ENCODE measurements at regions not wholly inside any gene's neighbourhood (a gene's known extent, or its start where the extent isn't known, plus 50 kb on each side); places are given as distances from the start of the nearest gene placed in this dataset.

GRCh38 chr12:58224536-58225105 is 283.3 kb downstream of the ATP23 start:
- ChIA-PET CTCF (ENCODE audit: partially characterized antibody) (no interaction called here), POLR2A (ENCODE audit: partially characterized antibody) (no interaction called here)
- no peak for DNase-seq
- H3K4me1 Mint-ChIP-seq: no peaks in the 10 kb centered on the region
- H3K27ac Mint-ChIP-seq: no peak overlapping the region
- intact Hi-C loops (cut with micrococcal nuclease): no loop called here
- Histone ChIP-seq H3K4me1 (ENCODE audit: insufficient read depth, low read length) (no peaks in the 10 kb centered on the region), H3K4me3 (ENCODE audit: low read length in 2 of 2) (no peak overlapping the region), H3K36me3 (ENCODE audit: insufficient read depth, low read length) (no peaks in the 10 kb centered on the region), H3K27me3 (ENCODE audit: insufficient read depth, low read length) (no peaks in the 10 kb centered on the region), H3K9me3 (ENCODE audit: control insufficient read depth in 1 of 2, low read length in 2 of 2) (no peaks in the 10 kb centered on the region), H3K27ac (ENCODE audit: low read depth, low read length) (no peak overlapping the region)
- H3K4me3 Mint-ChIP-seq: no peak overlapping the region
- H3K9me3 Mint-ChIP-seq: peaks cover 0 to 3% (median under 1%) of the 10 kb centered on the region in 8 donors
- peaks cover 2 to 8% of the 10 kb centered on the region in 2 donors for H3K27me3 Mint-ChIP-seq
- no peaks in the 10 kb centered on the region for H3K36me3 Mint-ChIP-seq

GRCh38 chr12:58225203-58225877 is 284.0 kb downstream of the ATP23 start:
- ChIA-PET CTCF (ENCODE audit: partially characterized antibody) (interaction anchor here (1.4 kb wide), 1 partner anchor 8 kb away, joined by 3 read pairs; no protein-coding TSS in a partner anchor), POLR2A (ENCODE audit: partially characterized antibody) (no interaction called here)
- no peak overlapping the region for H3K4me3 Mint-ChIP-seq

GRCh38 chr12:58233886-58234285 is 292.5 kb downstream of the ATP23 start:
- Histone ChIP-seq H3K36me3 (ENCODE audit: insufficient read depth, low read length) (no peaks in the 10 kb centered on the region), H3K27ac (ENCODE audit: low read depth, low read length) (no peak overlapping the region), H3K9me3 (ENCODE audit: control insufficient read depth in 1 of 2, low read length in 2 of 2) (no peaks in the 10 kb centered on the region), H3K4me1 (ENCODE audit: insufficient read depth, low read length) (no peaks in the 10 kb centered on the region), H3K4me3 (ENCODE audit: low read length in 2 of 2) (no peak overlapping the region), H3K27me3 (ENCODE audit: insufficient read depth, low read length) (no peaks in the 10 kb centered on the region)
- Mint-ChIP-seq H3K36me3 (no peaks in the 10 kb centered on the region), H3K4me1 (no peaks in the 10 kb centered on the region), H3K27me3 (peaks cover 15 to 17% of the 10 kb centered on the region in 2 donors), H3K4me3 (no peak overlapping the region), H3K27ac (no peak overlapping the region), H3K9me3 (peaks cover 0 to 14% (median 1%) of the 10 kb centered on the region in 8 donors)
- POLR2A ChIA-PET (ENCODE audit: partially characterized antibody): no interaction called here
- no peak for DNase-seq
- intact Hi-C loops (cut with micrococcal nuclease): no loop called here
- CTCF ChIA-PET (ENCODE audit: partially characterized antibody): no interaction called here

More at GRCh38 chr12:58225203-58225877, 284.0 kb downstream of the ATP23 start:
- no peaks in the 10 kb centered on the region for H3K9me3 ChIP-seq (ENCODE audit: control insufficient read depth in 1 of 2, low read length in 2 of 2)
- peaks cover 3 to 10% of the 10 kb centered on the region in 2 donors for H3K27me3 Mint-ChIP-seq
- no peaks in the 10 kb centered on the region for H3K36me3 Mint-ChIP-seq
- H3K27ac ChIP-seq (ENCODE audit: low read depth, low read length): no peak overlapping the region
- H3K4me1 Mint-ChIP-seq: no peaks in the 10 kb centered on the region
- intact Hi-C loops (cut with micrococcal nuclease): no loop called here
- no peaks in the 10 kb centered on the region for H3K36me3 ChIP-seq (ENCODE audit: insufficient read depth, low read length)
- no peaks in the 10 kb centered on the region for H3K4me1 ChIP-seq (ENCODE audit: insufficient read depth, low read length)
- no peaks in the 10 kb centered on the region for H3K27me3 ChIP-seq (ENCODE audit: insufficient read depth, low read length)
- no peak overlapping the region for H3K4me3 ChIP-seq (ENCODE audit: low read length in 2 of 2)
- H3K9me3 Mint-ChIP-seq: peaks cover 0 to 8% (median 2%) of the 10 kb centered on the region in 8 donors
- DNase-seq: no peak
- H3K27ac Mint-ChIP-seq: no peak overlapping the region

- no peaks in the 10 kb centered on the region for H3K27me3 ChIP-seq (ENCODE audit: insufficient read depth, low read length)
- DNase-seq: no peak
- POLR2A ChIA-PET (ENCODE audit: partially characterized antibody): no interaction called here
- H3K27ac Mint-ChIP-seq: no peak overlapping the region
- intact Hi-C loops (cut with micrococcal nuclease): no loop called here
- CTCF ChIA-PET (ENCODE audit: partially characterized antibody): no interaction called here
- H3K4me1 Mint-ChIP-seq: no peaks in the 10 kb centered on the region
- no peaks in the 10 kb centered on the region for H3K36me3 ChIP-seq (ENCODE audit: insufficient read depth, low read length)
- H3K9me3 Mint-ChIP-seq: peaks cover 0 to 3% (median 0%) of the 10 kb centered on the region in 8 donors
- H3K4me1 ChIP-seq (ENCODE audit: insufficient read depth, low read length): no peaks in the 10 kb centered on the region
- H3K9me3 ChIP-seq (ENCODE audit: control insufficient read depth in 1 of 2, low read length in 2 of 2): no peaks in the 10 kb centered on the region
- no peaks in the 10 kb centered on the region for H3K36me3 Mint-ChIP-seq
- no peak overlapping the region for H3K4me3 Mint-ChIP-seq
- peaks cover 14 to 16% of the 10 kb centered on the region in 2 donors for H3K27me3 Mint-ChIP-seq
- H3K27ac ChIP-seq (ENCODE audit: low read depth, low read length): no peak overlapping the region
- H3K4me3 ChIP-seq (ENCODE audit: low read length in 2 of 2): no peak overlapping the region
These were observed 297.0 kb downstream of the ATP23 start for GRCh38 chr12:58238411-58238810.

GRCh38 chr12:58241099-58241498 is 299.7 kb downstream of the ATP23 start:
- Mint-ChIP-seq H3K4me1 (no peaks in the 10 kb centered on the region), H3K36me3 (no peaks in the 10 kb centered on the region), H3K27ac (no peak overlapping the region), H3K27me3 (peaks cover 5 to 10% of the 10 kb centered on the region in 2 donors), H3K9me3 (peaks cover 0 to 4% (median under 1%) of the 10 kb centered on the region in 8 donors), H3K4me3 (no peak overlapping the region)
- no peaks in the 10 kb centered on the region for H3K4me1 ChIP-seq (ENCODE audit: insufficient read depth, low read length)
- DNase-seq: no peak
- intact Hi-C loops (cut with micrococcal nuclease): no loop called here
- no peak overlapping the region for H3K4me3 ChIP-seq (ENCODE audit: low read length in 2 of 2)
- no peaks in the 10 kb centered on the region for H3K36me3 ChIP-seq (ENCODE audit: insufficient read depth, low read length)
- H3K9me3 ChIP-seq (ENCODE audit: control insufficient read depth in 1 of 2, low read length in 2 of 2): no peaks in the 10 kb centered on the region
- ChIA-PET POLR2A (ENCODE audit: partially characterized antibody) (no interaction called here), CTCF (ENCODE audit: partially characterized antibody) (no interaction called here)
- no peak overlapping the region for H3K27ac ChIP-seq (ENCODE audit: low read depth, low read length)
- no peaks in the 10 kb centered on the region for H3K27me3 ChIP-seq (ENCODE audit: insufficient read depth, low read length)

GRCh38 chr12:58242796-58243630 is 301.6 kb downstream of the ATP23 start:
- Mint-ChIP-seq H3K36me3 (no peaks in the 10 kb centered on the region), H3K27ac (no peak overlapping the region), H3K4me1 (no peaks in the 10 kb centered on the region), H3K4me3 (no peak overlapping the region), H3K9me3 (peaks cover 0 to 5% (median under 1%) of the 10 kb centered on the region in 8 donors), H3K27me3 (peaks cover 1 to 6% of the 10 kb centered on the region in 2 donors)
- POLR2A ChIA-PET (ENCODE audit: partially characterized antibody): no interaction called here
- CTCF ChIA-PET (ENCODE audit: partially characterized antibody): no interaction called here
- Histone ChIP-seq H3K9me3 (ENCODE audit: control insufficient read depth in 1 of 2, low read length in 2 of 2) (no peaks in the 10 kb centered on the region), H3K27ac (ENCODE audit: low read depth, low read length) (no peak overlapping the region), H3K36me3 (ENCODE audit: insufficient read depth, low read length) (no peaks in the 10 kb centered on the region), H3K4me1 (ENCODE audit: insufficient read depth, low read length) (no peaks in the 10 kb centered on the region), H3K4me3 (ENCODE audit: low read length in 2 of 2) (no peak overlapping the region), H3K27me3 (ENCODE audit: insufficient read depth, low read length) (no peaks in the 10 kb centered on the region)
- DNase-seq: no peak
- intact Hi-C loops (cut with micrococcal nuclease): no loop called here

GRCh38 chr12:58247633-58248032 is 306.3 kb downstream of the ATP23 start:
- intact Hi-C loops (cut with micrococcal nuclease): no loop called here
- Mint-ChIP-seq H3K4me1 (no peaks in the 10 kb centered on the region), H3K27me3 (peaks cover 3 to 5% of the 10 kb centered on the region in 2 donors), H3K4me3 (no peak overlapping the region), H3K36me3 (no peaks in the 10 kb centered on the region), H3K9me3 (peaks cover 0 to 5% (median 0%) of the 10 kb centered on the region in 8 donors), H3K27ac (no peak overlapping the region)
- CTCF ChIA-PET (ENCODE audit: partially characterized antibody): no interaction called here
- POLR2A ChIA-PET (ENCODE audit: partially characterized antibody): no interaction called here
- Histone ChIP-seq H3K4me1 (ENCODE audit: insufficient read depth, low read length) (no peaks in the 10 kb centered on the region), H3K9me3 (ENCODE audit: control insufficient read depth in 1 of 2, low read length in 2 of 2) (no peaks in the 10 kb centered on the region), H3K27ac (ENCODE audit: low read depth, low read length) (no peak overlapping the region), H3K27me3 (ENCODE audit: insufficient read depth, low read length) (no peaks in the 10 kb centered on the region), H3K4me3 (ENCODE audit: low read length in 2 of 2) (no peak overlapping the region), H3K36me3 (ENCODE audit: insufficient read depth, low read length) (no peaks in the 10 kb centered on the region)
- DNase-seq: no peak

Measured in CD4-positive, alpha-beta memory T cell (primary cell).